HCEC 1CT (cell line): ENCODE measurements at regions not wholly inside any gene's neighbourhood (a gene's known extent, or its start where the extent isn't known, plus 50 kb on each side); places are given as distances from the start of the nearest gene placed in this dataset.
A peak's percentile ranks its signal among the peaks of the same experiment; 100 is the strongest.

Source experiments
- DNase-seq: peaks from one replicate; pipeline ENCODE4 v3.0.0-alpha.2; 2017

- DNase-seq, result no peak
These were observed 150.3 kb downstream of the IFI44 start for GRCh38 chr1:78799926-78800325.

GRCh38 chr1:78814176-78814575 is 164.5 kb downstream of the IFI44 start:
- no peak for DNase-seq

- DNase-seq, result peak; percentile 32
These were observed 175.9 kb downstream of the IFI44 start for GRCh38 chr1:78825561-78825960.

- DNase-seq, result no peak
These were observed 176.9 kb downstream of the ADGRL4 start for GRCh38 chr1:78829644-78830043.

- DNase-seq, result no peak
These were observed 176.2 kb downstream of the ADGRL4 start for GRCh38 chr1:78830321-78830720.

GRCh38 chr1:78831731-78832360 is 174.7 kb downstream of the ADGRL4 start:
- peak; percentile 97 for DNase-seq

GRCh38 chr1:78833491-78833890 is 173.0 kb downstream of the ADGRL4 start:
- peak; percentile 94 for DNase-seq

- peak; percentile 11 for DNase-seq
These were observed 172.3 kb downstream of the ADGRL4 start for GRCh38 chr1:78834201-78834741.

GRCh38 chr1:78836726-78837125 is 169.8 kb downstream of the ADGRL4 start:
- DNase-seq, result peak; percentile 23

- DNase-seq, result peak; percentile 35
These were observed 166.7 kb downstream of the ADGRL4 start for GRCh38 chr1:78839704-78840277.
